GM10266 (cell line): ENCODE measurements at regions not wholly inside any gene's neighbourhood (a gene's known extent, or its start where the extent isn't known, plus 50 kb on each side); places are given as distances from the start of the nearest gene placed in this dataset.
"Not testable (repeated sequence)": the region's sequence is repeated elsewhere in the genome, so short reads cannot be mapped to it uniquely, and the experiment has no call there.

Experiments
- DNase-seq: peaks from one replicate; pipeline ENCODE4 v3.0.0; 2012; ENCODE audit errors: extremely low spot score
- TF ChIP-seq, protein P1 (sequence below): IDR thresholded peaks from 2 replicates; pipeline ENCODE4 v1.5.1; 2012; ENCODE audit warnings: mild to moderate bottlenecking, low read depth; ENCODE audit not compliant: control insufficient read depth, insufficient read depth; ENCODE audit errors: missing control alignments

DNA sequence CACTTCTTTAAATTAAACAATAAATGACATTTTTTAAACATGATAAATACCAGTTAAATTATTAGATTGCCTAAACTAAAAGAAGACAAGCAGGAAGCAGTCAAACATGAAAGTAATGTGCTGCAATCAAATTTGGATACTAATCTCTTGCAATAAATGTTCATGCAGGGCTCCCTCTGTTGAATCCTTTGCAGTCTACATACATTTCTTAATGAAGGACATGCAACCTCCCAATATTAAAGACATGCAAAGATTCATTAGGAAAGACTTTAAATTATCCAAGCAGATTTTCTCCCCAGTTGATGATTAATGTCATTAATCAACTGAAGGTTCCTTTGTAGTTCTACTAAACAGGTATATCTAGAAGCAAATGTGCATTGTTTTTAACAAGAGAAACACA lies 245.4 kb downstream of the ZIC4 start:
- TF ChIP-seq, protein P1, sequence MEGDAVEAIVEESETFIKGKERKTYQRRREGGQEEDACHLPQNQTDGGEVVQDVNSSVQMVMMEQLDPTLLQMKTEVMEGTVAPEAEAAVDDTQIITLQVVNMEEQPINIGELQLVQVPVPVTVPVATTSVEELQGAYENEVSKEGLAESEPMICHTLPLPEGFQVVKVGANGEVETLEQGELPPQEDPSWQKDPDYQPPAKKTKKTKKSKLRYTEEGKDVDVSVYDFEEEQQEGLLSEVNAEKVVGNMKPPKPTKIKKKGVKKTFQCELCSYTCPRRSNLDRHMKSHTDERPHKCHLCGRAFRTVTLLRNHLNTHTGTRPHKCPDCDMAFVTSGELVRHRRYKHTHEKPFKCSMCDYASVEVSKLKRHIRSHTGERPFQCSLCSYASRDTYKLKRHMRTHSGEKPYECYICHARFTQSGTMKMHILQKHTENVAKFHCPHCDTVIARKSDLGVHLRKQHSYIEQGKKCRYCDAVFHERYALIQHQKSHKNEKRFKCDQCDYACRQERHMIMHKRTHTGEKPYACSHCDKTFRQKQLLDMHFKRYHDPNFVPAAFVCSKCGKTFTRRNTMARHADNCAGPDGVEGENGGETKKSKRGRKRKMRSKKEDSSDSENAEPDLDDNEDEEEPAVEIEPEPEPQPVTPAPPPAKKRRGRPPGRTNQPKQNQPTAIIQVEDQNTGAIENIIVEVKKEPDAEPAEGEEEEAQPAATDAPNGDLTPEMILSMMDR, result no peak
- no peak for DNase-seq

DNA sequence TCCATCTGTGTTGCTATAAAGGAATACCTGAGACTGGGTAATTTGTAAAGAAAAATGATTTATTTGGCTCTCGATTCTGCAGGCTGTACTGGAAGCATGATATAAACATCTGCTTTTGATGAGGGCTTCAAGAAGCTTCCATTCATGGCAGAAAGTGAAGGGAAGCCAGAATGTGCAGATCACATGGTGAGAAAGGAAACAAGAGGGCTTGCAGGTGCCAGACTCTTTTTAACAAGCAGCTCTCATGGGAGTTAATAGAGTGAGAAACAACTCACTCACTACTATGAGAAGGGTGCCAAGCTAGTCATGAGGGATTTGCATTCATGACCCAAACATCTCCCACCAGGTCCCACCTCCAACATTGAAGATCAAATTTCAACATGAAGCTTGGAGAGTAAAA lies 247.2 kb downstream of the ZIC4 start:
- TF ChIP-seq, protein P1, result no peak
- no peak for DNase-seq

DNA sequence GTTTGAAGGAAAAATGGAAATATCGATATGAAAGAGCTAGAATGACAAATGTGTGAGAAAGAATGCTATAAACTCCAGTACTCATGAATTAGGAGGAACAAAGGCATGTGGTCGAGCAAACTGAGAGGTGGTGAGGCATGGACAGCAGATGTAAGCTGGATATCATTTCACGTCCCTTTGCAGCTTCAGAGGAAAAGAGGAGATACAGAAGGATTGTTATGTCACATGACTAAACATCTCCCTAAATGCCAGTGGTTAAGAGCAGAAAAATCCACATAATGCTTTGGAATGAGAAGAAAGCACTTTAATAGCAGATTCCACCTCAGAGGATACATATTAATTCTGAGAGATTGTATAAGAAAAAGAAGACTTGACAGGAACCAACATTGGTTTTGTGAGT lies 248.7 kb downstream of the ZIC4 start:
- DNase-seq, result no peak

DNA sequence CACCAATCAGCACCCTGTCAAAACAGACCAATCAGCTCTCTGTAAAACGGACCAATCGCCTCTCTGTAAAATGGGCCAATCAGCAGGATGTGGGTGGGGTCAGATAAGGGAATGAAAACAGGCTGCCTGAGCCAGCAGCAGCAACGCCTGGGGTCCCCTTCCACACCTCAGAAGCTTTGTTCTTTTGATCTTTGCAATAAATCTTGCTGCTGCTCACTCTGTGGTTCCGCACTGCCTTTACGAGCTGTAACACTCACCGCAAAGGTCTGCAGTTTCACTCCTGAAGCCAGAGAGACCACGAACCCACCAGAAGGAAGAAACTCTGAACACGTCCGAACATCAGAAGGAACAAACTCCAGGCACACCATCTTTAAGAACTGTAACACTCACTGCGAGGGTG lies 251.4 kb downstream of the ZIC4 start:
- DNase-seq, result not testable (repeated sequence)

More for the DNA sequence above, 248.7 kb downstream of the ZIC4 start:
- TF ChIP-seq, protein P1, result no peak

DNA sequence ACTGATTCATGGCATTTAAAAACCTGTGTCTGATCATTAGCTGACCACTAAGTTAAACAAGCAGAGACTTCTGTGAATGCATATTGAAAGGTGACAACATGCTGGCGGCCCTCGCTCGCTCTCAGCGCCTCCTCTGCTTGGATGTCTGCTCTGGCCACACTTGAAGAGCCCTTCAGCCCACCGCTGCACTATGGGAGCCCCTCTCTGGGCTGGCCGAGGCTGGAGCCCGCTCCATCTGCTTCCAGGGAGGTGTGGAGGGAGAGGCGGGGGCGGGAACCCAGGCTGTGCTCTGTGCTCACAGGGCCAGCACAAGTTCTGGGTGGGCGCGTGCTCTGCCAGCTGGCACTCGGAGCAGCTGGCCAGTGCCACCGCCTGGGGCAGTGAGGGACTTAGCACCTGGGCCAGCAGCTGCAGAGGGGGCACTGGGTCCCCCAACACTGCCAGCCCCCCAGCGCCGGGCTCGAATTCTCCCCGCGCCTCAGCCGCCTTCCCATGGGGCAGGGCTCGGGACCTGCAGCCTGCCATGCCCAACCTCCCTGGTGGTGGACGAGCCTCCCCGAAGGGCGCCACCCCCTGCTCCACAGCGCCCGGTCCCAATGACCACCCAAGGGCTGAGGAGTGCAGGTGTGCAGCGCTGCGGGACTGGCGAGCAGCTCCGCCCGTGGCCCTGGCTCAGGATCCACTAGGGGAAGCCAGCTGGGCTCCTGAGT lies 252.4 kb downstream of the ZIC4 start:
- TF ChIP-seq, protein P1, result no peak

DNA sequence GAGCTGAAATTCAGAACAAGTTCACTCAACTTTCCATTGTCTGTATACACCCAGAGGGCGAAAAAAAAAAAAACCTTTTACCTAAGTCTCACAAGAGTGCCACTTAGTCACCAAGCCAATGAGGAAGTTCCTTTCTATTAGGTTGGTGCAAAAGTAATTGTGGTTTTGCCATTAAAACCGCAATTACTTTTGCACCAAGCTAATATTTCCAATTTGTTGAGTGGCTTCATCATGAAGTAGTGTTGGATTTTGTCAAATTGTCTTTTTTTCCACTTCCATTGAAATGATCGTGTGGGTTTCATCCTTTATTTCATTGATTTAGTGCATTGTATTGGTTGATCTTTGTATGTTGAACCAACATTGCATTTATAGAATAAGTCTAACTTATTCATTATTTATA lies 253.9 kb downstream of the ZIC4 start:
- TF ChIP-seq, protein P1, result no peak
- no peak for DNase-seq

More for the DNA sequence above, 252.4 kb downstream of the ZIC4 start:
- no peak for DNase-seq

DNA sequence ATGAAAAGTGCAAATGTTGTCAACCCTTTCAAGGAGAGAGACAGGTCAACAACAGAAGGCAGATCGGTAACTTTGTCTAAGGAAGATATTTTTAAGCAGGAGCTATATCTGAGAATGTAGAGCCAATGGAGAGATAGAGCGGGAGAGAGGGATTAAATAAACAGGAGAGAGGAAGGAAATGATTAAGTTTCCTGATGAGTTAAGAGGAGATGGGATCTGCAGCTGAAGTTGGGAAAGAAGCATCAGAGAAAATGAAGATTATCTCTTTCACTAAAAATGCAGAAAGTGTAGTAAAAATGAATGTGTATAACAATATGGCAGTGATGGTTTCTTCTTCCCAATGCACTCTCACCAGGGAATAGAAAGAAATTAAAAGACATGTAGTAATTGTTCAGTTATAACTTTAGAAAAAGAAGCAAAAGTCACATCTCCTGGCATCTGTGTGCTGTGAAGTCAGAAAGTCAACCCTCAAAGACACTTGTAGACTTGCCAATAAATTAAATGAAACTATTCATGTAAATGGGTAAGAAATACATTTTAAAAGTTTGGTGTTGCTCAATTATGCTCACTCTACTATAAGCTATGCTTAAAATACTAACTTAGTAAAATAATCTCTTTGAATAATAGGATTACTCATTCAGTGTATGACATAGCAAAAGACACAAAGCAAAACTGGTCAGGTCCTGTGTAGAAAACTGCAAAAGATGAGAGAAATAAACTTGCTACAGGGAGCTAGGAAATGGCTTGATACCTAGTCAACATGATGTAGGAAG lies 264.6 kb downstream of the ZIC4 start:
- DNase-seq, result no peak
- TF ChIP-seq, protein P1, result no peak
